GM12892 (cell line): ENCODE measurements at regions not wholly inside any gene's neighbourhood (a gene's known extent, or its start where the extent isn't known, plus 50 kb on each side); places are given as distances from the start of the nearest gene placed in this dataset.

Experiments
- POLR2A ChIP-seq: IDR thresholded peaks from 2 replicates; pipeline ENCODE4 v1.6.1; 2011; ENCODE audit warnings: low read depth, low read length, control low read depth
- POLR2AphosphoS5 ChIP-seq: IDR thresholded peaks from 2 replicates; pipeline ENCODE4 v1.6.1; 2011; ENCODE audit warnings: low read depth, low read length, control low read depth
- TAF1 ChIP-seq: IDR thresholded peaks from 2 replicates; pipeline ENCODE4 v1.6.1; 2011; ENCODE audit warnings: low read depth, mild to moderate bottlenecking, control low read depth, low read length, borderline replicate concordance

GRCh38 chr6:138597336-138597735 is 98.0 kb upstream of the NHSL1 start:
- TF ChIP-seq POLR2AphosphoS5: no peak
- TF ChIP-seq POLR2A: no peak
- no peak for TF ChIP-seq TAF1
